Liver (tissue), 8 donors: ENCODE measurements at regions not wholly inside any gene's neighbourhood (a gene's known extent, or its start where the extent isn't known, plus 50 kb on each side); places are given as distances from the start of the nearest gene placed in this dataset.

Experiments used
- DNase-seq: peaks from one replicate; pipeline ENCODE4 v3.0.0-alpha.2; 2017; ENCODE audit warnings: low spot score
- H3K27ac ChIP-seq, 2 donors: one replicate each; pipeline ENCODE4 v1.7.0; 2013; ENCODE audit warnings: inconsistent platforms in 2 of 2, low read length in 2 of 2, control low read depth in 1 of 2, low read depth in 1 of 2, mild to moderate bottlenecking in 1 of 2
- H3K27me3 ChIP-seq, 4 donors: one replicate each; pipeline versions ENCODE4 v1.6.1 to v1.7.0; 2013; ENCODE audit warnings: low read length in 3 of 4, inconsistent platforms in 1 of 4, mild to moderate bottlenecking in 1 of 4, moderate library complexity in 1 of 4; ENCODE audit not compliant: control insufficient read depth in 4 of 4, insufficient read depth in 4 of 4
- H3K36me3 ChIP-seq, 4 donors: one replicate each; pipeline versions ENCODE4 v1.6.1 to v1.7.0; 2013; ENCODE audit warnings: low read length in 3 of 4, mild to moderate bottlenecking in 3 of 4, low read depth in 1 of 4, moderate library complexity in 1 of 4; ENCODE audit not compliant: control insufficient read depth in 4 of 4, insufficient read depth in 3 of 4
- H3K4me1 ChIP-seq, 4 donors: one replicate each; pipeline versions ENCODE4 v1.6.1 to v1.7.0; 2013; ENCODE audit warnings: low read length in 3 of 4, mild to moderate bottlenecking in 3 of 4, moderate library complexity in 1 of 4; ENCODE audit not compliant: control insufficient read depth in 4 of 4, insufficient read depth in 4 of 4
- H3K4me3 ChIP-seq, 3 donors: one replicate each; pipeline versions ENCODE4 v1.6.1 to v1.7.0; 2013; ENCODE audit warnings: low read length in 3 of 3, control low read depth in 1 of 3, low read depth in 1 of 3, mild to moderate bottlenecking in 1 of 3
- H3K9ac ChIP-seq, 2 donors: one replicate each; pipeline ENCODE4 v1.7.0; 2013; ENCODE audit warnings: low read length in 2 of 2, mild to moderate bottlenecking in 2 of 2, moderate library complexity in 2 of 2, control low read depth in 1 of 2, low read depth in 1 of 2
- H3K9me3 ChIP-seq, 4 donors: one replicate each; pipeline versions ENCODE4 v1.6.1 to v1.7.0; 2013; ENCODE audit warnings: low read length in 3 of 4; ENCODE audit not compliant: control insufficient read depth in 4 of 4
- FOXA1 ChIP-seq: IDR thresholded peaks from 2 replicates; pipeline ENCODE4 v1.6.1; 2016; ENCODE audit warnings: antibody characterized with exemption
- FOXA2 ChIP-seq: IDR thresholded peaks from 2 replicates; pipeline ENCODE4 v1.6.1; 2016; ENCODE audit warnings: antibody characterized with exemption
- GABPA ChIP-seq, 2 donors: IDR thresholded peaks in 1 of 2; conservative IDR thresholded peaks in 1 of 2; 2 replicates each; pipeline ENCODE4 v1.6.1; 2016; ENCODE audit warnings: antibody characterized with exemption in 2 of 2, mild to moderate bottlenecking in 1 of 2, moderate library complexity in 1 of 2
- HNF4A ChIP-seq, 2 donors: conservative IDR thresholded peaks; 2 replicates each; pipeline ENCODE4 v1.6.1; 2016; ENCODE audit warnings: antibody characterized with exemption in 2 of 2, mild to moderate bottlenecking in 2 of 2
- HNF4G ChIP-seq: IDR thresholded peaks from 2 replicates; pipeline ENCODE4 v1.6.1; 2016; ENCODE audit warnings: antibody characterized with exemption
- JUND ChIP-seq, 2 donors: IDR thresholded peaks; 2 replicates each; pipeline ENCODE4 v1.6.1; 2016; ENCODE audit warnings: antibody characterized with exemption in 2 of 2
- NR2F2 ChIP-seq: IDR thresholded peaks from 2 replicates; pipeline ENCODE4 v1.6.1; 2016; ENCODE audit warnings: antibody characterized with exemption
- RAD21 ChIP-seq, 2 donors: IDR thresholded peaks; 2 replicates each; pipeline ENCODE4 v1.6.1; 2016; ENCODE audit warnings: antibody characterized with exemption in 2 of 2, mild to moderate bottlenecking in 2 of 2
- RXRA ChIP-seq, 2 donors: IDR thresholded peaks; 2 replicates each; pipeline ENCODE4 v1.6.1; 2017 to 2018; ENCODE audit warnings: antibody characterized with exemption in 2 of 2, mild to moderate bottlenecking in 1 of 2
- SP1 ChIP-seq: IDR thresholded peaks from 2 replicates; pipeline ENCODE4 v1.6.1; 2018; ENCODE audit warnings: antibody characterized with exemption, mild to moderate bottlenecking
- TAF1 ChIP-seq: conservative IDR thresholded peaks from 2 replicates; pipeline ENCODE4 v1.6.1; 2016; ENCODE audit warnings: antibody characterized with exemption, mild to moderate bottlenecking
- YY1 ChIP-seq: IDR thresholded peaks from 2 replicates; pipeline ENCODE4 v1.6.1; 2016; ENCODE audit warnings: antibody characterized with exemption, mild to moderate bottlenecking
- WGBS: extraction: QIAGEN DNeasy Blood & Tissue Kit; methylation state at CpG from one replicate; pipeline ENCODE4 v1.1.7; 2013; 5-methylcytosine and 5-hydroxymethylcytosine counted together
- TF ChIP-seq, protein P1 (sequence below): IDR thresholded peaks from 2 replicates; pipeline ENCODE4 v1.6.1; 2016; ENCODE audit warnings: antibody characterized with exemption
- TF ChIP-seq, protein P2 (sequence below): IDR thresholded peaks from 2 replicates; pipeline ENCODE4 v1.6.1; 2016; ENCODE audit warnings: antibody characterized with exemption, mild to moderate bottlenecking
- TF ChIP-seq, protein P3 (sequence below): IDR thresholded peaks from 2 replicates; pipeline ENCODE4 v1.6.1; 2016; ENCODE audit warnings: antibody characterized with exemption
- TF ChIP-seq, protein P4 (sequence below): fragments of 150-350 bp; IDR thresholded peaks from 2 replicates; pipeline ENCODE4 v1.5.1; 2017; ENCODE audit warnings: improper control_type of control experiment, low read depth, low read length; ENCODE audit not compliant: missing input control
- TF ChIP-seq, protein P5 (sequence below): IDR thresholded peaks from 2 replicates; pipeline ENCODE4 v1.6.1; 2016; ENCODE audit warnings: antibody characterized with exemption
- donor health status: healthy.
- donor health status: healthy.
- donor health status: healthy.
- donor health status: healthy.
- donor health status: healthy.

DNA sequence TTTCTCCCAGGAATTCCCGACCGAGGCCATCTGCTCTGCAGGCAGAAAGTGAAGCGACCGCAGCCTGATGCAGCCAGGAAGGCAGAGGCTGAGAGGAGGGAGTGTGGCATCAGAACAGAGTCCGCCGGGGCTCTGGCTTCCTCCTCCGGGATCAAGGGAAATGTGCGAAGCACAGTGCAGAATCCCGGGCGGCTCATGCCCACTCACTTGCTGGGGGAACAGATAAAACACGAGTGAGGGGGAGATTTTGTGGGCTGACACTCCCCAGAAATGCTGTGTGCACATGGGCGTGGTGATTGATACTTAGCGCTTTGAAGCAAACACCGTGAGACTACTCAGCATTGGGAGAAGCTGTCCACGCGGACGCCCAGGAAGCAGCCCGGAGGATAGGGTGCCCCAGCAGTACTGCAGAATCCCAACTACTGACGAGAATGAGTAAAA, 75.3 kb upstream of the POMP start:
- Histone ChIP-seq H3K27ac (no peak overlapping the region), H3K27me3 (no peaks in the 10 kb centered on the region), H3K9ac (no peak overlapping the region), H3K4me3 (no peak overlapping the region), H3K36me3 (no peaks in the 10 kb centered on the region), H3K9me3 (no peaks in the 10 kb centered on the region), H3K4me1 (no peaks in the 10 kb centered on the region)
- no peak for DNase-seq
- WGBS: 52% methylated on average over 19 of the region's 19 CpGs
- no peak for TF ChIP-seq SP1
- TF ChIP-seq, protein P1, sequence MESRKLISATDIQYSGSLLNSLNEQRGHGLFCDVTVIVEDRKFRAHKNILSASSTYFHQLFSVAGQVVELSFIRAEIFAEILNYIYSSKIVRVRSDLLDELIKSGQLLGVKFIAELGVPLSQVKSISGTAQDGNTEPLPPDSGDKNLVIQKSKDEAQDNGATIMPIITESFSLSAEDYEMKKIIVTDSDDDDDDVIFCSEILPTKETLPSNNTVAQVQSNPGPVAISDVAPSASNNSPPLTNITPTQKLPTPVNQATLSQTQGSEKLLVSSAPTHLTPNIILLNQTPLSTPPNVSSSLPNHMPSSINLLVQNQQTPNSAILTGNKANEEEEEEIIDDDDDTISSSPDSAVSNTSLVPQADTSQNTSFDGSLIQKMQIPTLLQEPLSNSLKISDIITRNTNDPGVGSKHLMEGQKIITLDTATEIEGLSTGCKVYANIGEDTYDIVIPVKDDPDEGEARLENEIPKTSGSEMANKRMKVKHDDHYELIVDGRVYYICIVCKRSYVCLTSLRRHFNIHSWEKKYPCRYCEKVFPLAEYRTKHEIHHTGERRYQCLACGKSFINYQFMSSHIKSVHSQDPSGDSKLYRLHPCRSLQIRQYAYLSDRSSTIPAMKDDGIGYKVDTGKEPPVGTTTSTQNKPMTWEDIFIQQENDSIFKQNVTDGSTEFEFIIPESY: no peak
- TF ChIP-seq, protein P2, sequence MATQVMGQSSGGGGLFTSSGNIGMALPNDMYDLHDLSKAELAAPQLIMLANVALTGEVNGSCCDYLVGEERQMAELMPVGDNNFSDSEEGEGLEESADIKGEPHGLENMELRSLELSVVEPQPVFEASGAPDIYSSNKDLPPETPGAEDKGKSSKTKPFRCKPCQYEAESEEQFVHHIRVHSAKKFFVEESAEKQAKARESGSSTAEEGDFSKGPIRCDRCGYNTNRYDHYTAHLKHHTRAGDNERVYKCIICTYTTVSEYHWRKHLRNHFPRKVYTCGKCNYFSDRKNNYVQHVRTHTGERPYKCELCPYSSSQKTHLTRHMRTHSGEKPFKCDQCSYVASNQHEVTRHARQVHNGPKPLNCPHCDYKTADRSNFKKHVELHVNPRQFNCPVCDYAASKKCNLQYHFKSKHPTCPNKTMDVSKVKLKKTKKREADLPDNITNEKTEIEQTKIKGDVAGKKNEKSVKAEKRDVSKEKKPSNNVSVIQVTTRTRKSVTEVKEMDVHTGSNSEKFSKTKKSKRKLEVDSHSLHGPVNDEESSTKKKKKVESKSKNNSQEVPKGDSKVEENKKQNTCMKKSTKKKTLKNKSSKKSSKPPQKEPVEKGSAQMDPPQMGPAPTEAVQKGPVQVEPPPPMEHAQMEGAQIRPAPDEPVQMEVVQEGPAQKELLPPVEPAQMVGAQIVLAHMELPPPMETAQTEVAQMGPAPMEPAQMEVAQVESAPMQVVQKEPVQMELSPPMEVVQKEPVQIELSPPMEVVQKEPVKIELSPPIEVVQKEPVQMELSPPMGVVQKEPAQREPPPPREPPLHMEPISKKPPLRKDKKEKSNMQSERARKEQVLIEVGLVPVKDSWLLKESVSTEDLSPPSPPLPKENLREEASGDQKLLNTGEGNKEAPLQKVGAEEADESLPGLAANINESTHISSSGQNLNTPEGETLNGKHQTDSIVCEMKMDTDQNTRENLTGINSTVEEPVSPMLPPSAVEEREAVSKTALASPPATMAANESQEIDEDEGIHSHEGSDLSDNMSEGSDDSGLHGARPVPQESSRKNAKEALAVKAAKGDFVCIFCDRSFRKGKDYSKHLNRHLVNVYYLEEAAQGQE: no peak
- TF ChIP-seq GABPA (IDR thresholded peaks at IDR 0.05 in 1 of 2, conservative IDR thresholded peaks at IDR 0.05 in 1 of 2): no peak
- no peak for TF ChIP-seq NR2F2
- TF ChIP-seq RXRA (IDR thresholded peaks at IDR 0.05): no peak
- no peak for TF ChIP-seq RAD21 (IDR thresholded peaks at IDR 0.05)
- TF ChIP-seq, protein P3, sequence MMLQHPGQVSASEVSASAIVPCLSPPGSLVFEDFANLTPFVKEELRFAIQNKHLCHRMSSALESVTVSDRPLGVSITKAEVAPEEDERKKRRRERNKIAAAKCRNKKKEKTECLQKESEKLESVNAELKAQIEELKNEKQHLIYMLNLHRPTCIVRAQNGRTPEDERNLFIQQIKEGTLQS: no peak
- TF ChIP-seq HNF4G: no peak
- TF ChIP-seq HNF4A (conservative IDR thresholded peaks at IDR 0.05): no peak
- TF ChIP-seq, protein P4, sequence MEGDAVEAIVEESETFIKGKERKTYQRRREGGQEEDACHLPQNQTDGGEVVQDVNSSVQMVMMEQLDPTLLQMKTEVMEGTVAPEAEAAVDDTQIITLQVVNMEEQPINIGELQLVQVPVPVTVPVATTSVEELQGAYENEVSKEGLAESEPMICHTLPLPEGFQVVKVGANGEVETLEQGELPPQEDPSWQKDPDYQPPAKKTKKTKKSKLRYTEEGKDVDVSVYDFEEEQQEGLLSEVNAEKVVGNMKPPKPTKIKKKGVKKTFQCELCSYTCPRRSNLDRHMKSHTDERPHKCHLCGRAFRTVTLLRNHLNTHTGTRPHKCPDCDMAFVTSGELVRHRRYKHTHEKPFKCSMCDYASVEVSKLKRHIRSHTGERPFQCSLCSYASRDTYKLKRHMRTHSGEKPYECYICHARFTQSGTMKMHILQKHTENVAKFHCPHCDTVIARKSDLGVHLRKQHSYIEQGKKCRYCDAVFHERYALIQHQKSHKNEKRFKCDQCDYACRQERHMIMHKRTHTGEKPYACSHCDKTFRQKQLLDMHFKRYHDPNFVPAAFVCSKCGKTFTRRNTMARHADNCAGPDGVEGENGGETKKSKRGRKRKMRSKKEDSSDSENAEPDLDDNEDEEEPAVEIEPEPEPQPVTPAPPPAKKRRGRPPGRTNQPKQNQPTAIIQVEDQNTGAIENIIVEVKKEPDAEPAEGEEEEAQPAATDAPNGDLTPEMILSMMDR: no peak
- TF ChIP-seq TAF1: no peak
- no peak for TF ChIP-seq FOXA2
- TF ChIP-seq, protein P5, sequence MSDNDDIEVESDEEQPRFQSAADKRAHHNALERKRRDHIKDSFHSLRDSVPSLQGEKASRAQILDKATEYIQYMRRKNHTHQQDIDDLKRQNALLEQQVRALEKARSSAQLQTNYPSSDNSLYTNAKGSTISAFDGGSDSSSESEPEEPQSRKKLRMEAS: no peak

DNA sequence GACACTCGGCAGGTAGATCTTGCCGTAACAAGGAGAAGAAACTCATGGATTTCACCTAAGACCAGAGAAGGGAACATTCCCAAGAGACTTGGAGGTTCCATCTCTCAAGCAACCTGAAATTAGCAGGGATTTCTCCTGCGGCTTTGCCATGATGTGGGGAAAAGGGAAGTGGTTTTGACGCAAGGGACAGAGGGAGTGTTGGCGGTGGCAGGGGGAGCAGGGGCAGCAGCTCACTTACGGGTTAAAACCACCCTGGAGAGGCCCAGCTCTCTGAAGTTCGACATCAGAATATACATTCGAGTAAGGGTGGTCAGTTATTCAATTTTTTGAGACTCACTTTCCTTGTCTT, 76.1 kb upstream of the POMP start:
- WGBS: 73% methylated on average over 8 of the region's 8 CpGs
- no peak for DNase-seq
- Histone ChIP-seq H3K9ac (no peak overlapping the region), H3K36me3 (no peaks in the 10 kb centered on the region), H3K4me3 (no peak overlapping the region), H3K27me3 (no peaks in the 10 kb centered on the region), H3K27ac (no peak overlapping the region), H3K9me3 (no peaks in the 10 kb centered on the region), H3K4me1 (no peaks in the 10 kb centered on the region)
- TF ChIP-seq HNF4G (no peak), SP1 (no peak), RAD21 (IDR thresholded peaks at IDR 0.05) (no peak), TAF1 (no peak), FOXA1 (no peak), GABPA (IDR thresholded peaks at IDR 0.05 in 1 of 2, conservative IDR thresholded peaks at IDR 0.05 in 1 of 2) (no peak), YY1 (no peak), NR2F2 (no peak), JUND (IDR thresholded peaks at IDR 0.05) (no peak), FOXA2 (no peak)
- TF ChIP-seq, protein P2: no peak
- TF ChIP-seq, protein P5: no peak
- TF ChIP-seq, protein P4: no peak
